Psoas muscle (tissue), 7 donors: ENCODE measurements at regions not wholly inside any gene's neighbourhood (a gene's known extent, or its start where the extent isn't known, plus 50 kb on each side); places are given as distances from the start of the nearest gene placed in this dataset.

Source experiments
- ATAC-seq, 4 donors: fragments of 200-7000 bp; cut with Tn5 transposase; one replicate each; pipeline ENCODE4 v1.9.1; 2020; ENCODE audit warnings: moderate library complexity in 3 of 4, mild to moderate bottlenecking in 2 of 4
- DNase-seq, 2 donors: peaks; one replicate each; pipeline ENCODE4 v3.0.0-alpha.2; 2020
- H3K27ac ChIP-seq: fragments of 200-600 bp; one replicate; pipeline ENCODE4 v1.8.0; 2022
- H3K27me3 ChIP-seq, 3 donors: fragments of 200-600 bp in 1 of 3; one replicate each; pipeline versions ENCODE4 v1.6.1 to v1.8.0; 2013 to 2022; ENCODE audit warnings: low read length in 2 of 3, mild to moderate bottlenecking in 2 of 3, moderate library complexity in 1 of 3; ENCODE audit not compliant: insufficient read depth in 3 of 3
- H3K36me3 ChIP-seq, 2 donors: fragments of 200-600 bp in 1 of 2; one replicate each; pipeline versions ENCODE4 v1.6.1 to v1.8.0; 2013 to 2022; ENCODE audit warnings: low read depth in 1 of 2, mild to moderate bottlenecking in 1 of 2, moderate library complexity in 1 of 2; ENCODE audit not compliant: insufficient read depth in 1 of 2
- H3K4me1 ChIP-seq: fragments of 200-600 bp; one replicate; pipeline ENCODE4 v1.8.0; 2022
- H3K4me3 ChIP-seq: fragments of 200-600 bp; one replicate; pipeline ENCODE4 v1.8.0; 2022; ENCODE audit warnings: mild to moderate bottlenecking
- H3K9me3 ChIP-seq: fragments of 200-600 bp; one replicate; pipeline ENCODE4 v1.8.0; 2022
- WGBS, 3 donors: extraction: QIAGEN DNeasy Blood & Tissue Kit; methylation state at CpG; one replicate each; pipeline versions ENCODE4 v1.1.6 to v1.1.7; 2013; 5-methylcytosine and 5-hydroxymethylcytosine counted together
- intact Hi-C, 2 donors: fragments of 100-400 bp; cut with DNase I; formaldehyde crosslinking; loops; one replicate each; pipeline versions ENCODE4 v1.11.0 to v1.14.2; 2022
- TF ChIP-seq, protein P1 (sequence below): fragments of 200-600 bp; IDR thresholded peaks from one replicate; pipeline ENCODE4 v1.8.0; 2022; ENCODE audit warnings: antibody characterized with exemption
- donor health status: healthy with polysubstance abuse.
- donor health status: DM: no; HTN: no; CAD: no; lungs with moderate emphysema.
- donor health status: Bipolar disorder and iron deficiency.
- donor health status: healthy.
- donor health status: DM: yes; HTN: yes; CAD: no.
- donor health status: DM: no; HTN: no; CAD: no.
- donor health status: DM: yes; HTN: yes; CAD: no.

DNA sequence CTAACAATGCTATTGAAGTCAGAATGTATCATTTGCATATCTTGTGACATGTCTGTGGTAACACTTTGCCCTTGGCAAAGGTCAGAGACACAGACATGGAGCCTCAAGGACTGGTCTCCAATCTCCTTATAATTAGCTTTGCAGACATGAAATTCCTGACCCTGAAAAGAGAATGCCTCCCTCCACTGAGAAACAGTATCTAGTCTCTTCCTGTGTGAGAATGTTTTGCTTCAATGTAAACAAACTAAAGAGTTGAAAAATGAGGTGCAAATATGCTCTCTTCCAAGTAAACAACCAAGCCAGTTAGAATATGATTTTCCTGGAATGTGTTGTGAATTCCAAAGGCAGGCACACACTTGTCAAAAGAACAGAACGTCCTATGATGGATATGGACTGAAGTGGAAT lies 407.1 kb upstream of the MARCKS start:
- H3K4me3 ChIP-seq: no peak overlapping the region
- no peaks in the 10 kb centered on the region for H3K4me1 ChIP-seq
- 24 to 46% (median 37%) methylated on average over 1 of the region's 1 CpG for WGBS, 3 donors
- intact Hi-C loops: no loop called here
- H3K9me3 ChIP-seq: no peaks in the 10 kb centered on the region
- TF ChIP-seq, protein P1, sequence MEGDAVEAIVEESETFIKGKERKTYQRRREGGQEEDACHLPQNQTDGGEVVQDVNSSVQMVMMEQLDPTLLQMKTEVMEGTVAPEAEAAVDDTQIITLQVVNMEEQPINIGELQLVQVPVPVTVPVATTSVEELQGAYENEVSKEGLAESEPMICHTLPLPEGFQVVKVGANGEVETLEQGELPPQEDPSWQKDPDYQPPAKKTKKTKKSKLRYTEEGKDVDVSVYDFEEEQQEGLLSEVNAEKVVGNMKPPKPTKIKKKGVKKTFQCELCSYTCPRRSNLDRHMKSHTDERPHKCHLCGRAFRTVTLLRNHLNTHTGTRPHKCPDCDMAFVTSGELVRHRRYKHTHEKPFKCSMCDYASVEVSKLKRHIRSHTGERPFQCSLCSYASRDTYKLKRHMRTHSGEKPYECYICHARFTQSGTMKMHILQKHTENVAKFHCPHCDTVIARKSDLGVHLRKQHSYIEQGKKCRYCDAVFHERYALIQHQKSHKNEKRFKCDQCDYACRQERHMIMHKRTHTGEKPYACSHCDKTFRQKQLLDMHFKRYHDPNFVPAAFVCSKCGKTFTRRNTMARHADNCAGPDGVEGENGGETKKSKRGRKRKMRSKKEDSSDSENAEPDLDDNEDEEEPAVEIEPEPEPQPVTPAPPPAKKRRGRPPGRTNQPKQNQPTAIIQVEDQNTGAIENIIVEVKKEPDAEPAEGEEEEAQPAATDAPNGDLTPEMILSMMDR: no peak
- no peak overlapping the region for H3K27ac ChIP-seq
- no peak for DNase-seq
- no peak for ATAC-seq
- no peaks in the 10 kb centered on the region for H3K27me3 ChIP-seq
- no peaks in the 10 kb centered on the region for H3K36me3 ChIP-seq

DNA sequence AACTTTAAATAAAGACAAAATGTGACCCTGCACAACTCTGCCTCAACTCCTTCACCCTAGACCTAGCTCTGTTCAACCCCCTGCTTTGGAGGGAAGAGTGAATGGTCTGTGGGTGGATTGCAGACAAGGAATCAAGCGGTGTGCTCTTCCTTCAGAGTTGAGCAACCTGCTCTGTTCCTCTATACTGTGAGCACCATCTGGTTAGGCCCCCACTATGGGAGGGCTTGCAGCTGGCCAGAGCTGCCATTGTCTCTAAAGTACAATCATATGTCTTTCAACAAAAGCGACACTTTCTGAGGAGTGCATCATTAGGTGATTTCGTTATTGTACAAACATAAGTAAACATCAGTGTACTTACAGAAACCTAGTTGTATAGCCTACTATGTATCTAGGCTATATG lies 406.1 kb upstream of the MARCKS start:
- H3K9me3 ChIP-seq: no peaks in the 10 kb centered on the region
- no peak overlapping the region for H3K27ac ChIP-seq
- H3K4me1 ChIP-seq: no peaks in the 10 kb centered on the region
- no peak for ATAC-seq
- no peak for DNase-seq
- intact Hi-C loops: no loop called here
- H3K36me3 ChIP-seq: no peaks in the 10 kb centered on the region
- 95 to 99% (median 97%) methylated on average over 3 of the region's 3 CpGs for WGBS, 3 donors
- H3K4me3 ChIP-seq: no peak overlapping the region
- TF ChIP-seq, protein P1: no peak
- no peaks in the 10 kb centered on the region for H3K27me3 ChIP-seq

DNA sequence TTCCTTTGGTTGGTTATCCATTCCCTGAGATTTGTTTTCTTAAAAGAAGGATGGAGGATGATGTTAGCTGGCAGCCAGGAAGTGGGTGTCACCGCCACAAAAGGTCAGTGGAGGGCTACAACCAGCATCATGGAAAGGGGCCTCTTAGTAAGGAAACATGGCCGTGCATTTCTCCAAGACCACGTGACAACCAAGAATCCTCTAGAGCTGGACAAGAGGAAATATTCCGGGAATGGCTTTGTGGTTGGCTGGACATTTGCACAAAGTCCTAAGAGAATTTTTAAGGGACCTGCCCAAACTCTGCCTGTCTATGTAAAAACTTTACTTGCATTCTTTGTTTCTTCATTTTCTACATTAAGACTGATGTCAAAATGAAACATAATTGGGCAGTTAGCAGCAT lies 399.9 kb upstream of the MARCKS start:
- H3K4me3 ChIP-seq: no peak overlapping the region
- DNase-seq: no peak

DNA sequence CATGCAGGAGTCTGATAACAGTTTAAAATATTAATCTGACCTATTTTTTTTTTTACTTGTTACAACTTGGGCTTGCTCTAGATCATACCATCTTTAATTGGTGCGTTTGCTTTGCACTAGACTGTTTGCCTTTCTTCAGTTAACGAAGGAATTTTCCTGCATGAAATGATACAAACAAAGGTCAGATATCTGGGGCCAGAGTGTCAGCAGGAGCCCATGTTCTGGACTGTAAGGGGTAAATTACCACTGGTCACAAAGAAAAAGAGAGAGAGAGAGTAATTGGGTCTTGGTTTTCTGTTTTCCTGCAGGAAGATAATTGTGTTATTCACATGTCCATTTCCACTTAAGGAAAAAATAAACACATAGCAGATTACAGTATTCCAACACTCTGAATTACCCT lies 399.4 kb upstream of the MARCKS start:
- Histone ChIP-seq H3K36me3 (no peaks in the 10 kb centered on the region), H3K27me3 (no peaks in the 10 kb centered on the region), H3K9me3 (no peaks in the 10 kb centered on the region), H3K27ac (no peak overlapping the region), H3K4me1 (no peaks in the 10 kb centered on the region), H3K4me3 (no peak overlapping the region)
- TF ChIP-seq, protein P1: no peak
- intact Hi-C loops: no loop called here
- ATAC-seq (no peak), DNase-seq (no peak)
- 83 to 97% (median 89%) methylated on average over 2 of the region's 2 CpGs for WGBS, 3 donors

More for the DNA sequence above, 399.9 kb upstream of the MARCKS start:
- intact Hi-C loops: no loop called here
- TF ChIP-seq, protein P1: no peak
- no peaks in the 10 kb centered on the region for H3K4me1 ChIP-seq
- no peaks in the 10 kb centered on the region for H3K9me3 ChIP-seq
- ATAC-seq: no peak
- no peak overlapping the region for H3K27ac ChIP-seq
- H3K36me3 ChIP-seq: no peaks in the 10 kb centered on the region
- no peaks in the 10 kb centered on the region for H3K27me3 ChIP-seq
- 76 to 81% (median 77%) methylated on average over 4 of the region's 4 CpGs for WGBS, 3 donors

DNA sequence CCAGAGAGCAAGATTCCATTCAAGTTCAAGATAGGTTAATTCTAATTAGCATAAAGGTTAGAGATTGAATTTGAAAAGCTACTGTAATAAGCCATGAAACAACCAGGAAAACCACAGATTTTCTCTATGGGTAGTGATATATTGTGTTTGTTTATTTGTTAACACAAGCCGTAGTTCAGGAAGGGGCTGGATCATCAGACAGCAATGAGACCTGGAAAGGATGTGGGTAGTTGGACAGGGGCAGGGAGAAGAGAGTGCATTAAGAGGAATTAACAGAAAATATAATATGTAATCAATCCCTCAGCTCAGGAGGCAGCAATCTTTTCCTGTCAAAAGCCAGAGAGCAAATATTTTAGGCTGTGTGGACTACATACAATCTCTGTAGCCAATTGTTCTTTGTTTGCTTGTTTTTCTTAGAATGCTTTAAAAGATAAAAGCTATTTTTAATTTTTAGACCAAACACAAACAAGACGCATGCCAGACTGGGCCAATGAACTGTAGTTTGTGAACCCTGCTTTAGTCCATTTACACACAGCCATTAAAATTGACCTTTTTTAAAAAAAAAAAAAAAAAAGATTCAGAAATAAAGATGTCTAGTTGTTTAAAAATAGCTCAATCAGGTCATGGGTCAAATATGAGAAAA lies 398.7 kb upstream of the MARCKS start:
- no peak for ATAC-seq
- Histone ChIP-seq H3K27me3 (no peaks in the 10 kb centered on the region), H3K4me3 (no peak overlapping the region), H3K36me3 (no peaks in the 10 kb centered on the region), H3K4me1 (no peaks in the 10 kb centered on the region), H3K9me3 (no peaks in the 10 kb centered on the region), H3K27ac (no peak overlapping the region)
- TF ChIP-seq, protein P1: no peak
- 22 to 49% (median 44%) methylated on average over 2 of the region's 2 CpGs for WGBS, 3 donors
- intact Hi-C loops: no loop called here
- no peak for DNase-seq
